ENCODE measurements at regions not wholly inside any gene's neighbourhood (a gene's known extent, or its start where the extent isn't known, plus 50 kb on each side); places are given as distances from the start of the nearest gene placed in this dataset.
A peak's percentile ranks its signal among the peaks of the same experiment; 100 is the strongest.

DNA sequence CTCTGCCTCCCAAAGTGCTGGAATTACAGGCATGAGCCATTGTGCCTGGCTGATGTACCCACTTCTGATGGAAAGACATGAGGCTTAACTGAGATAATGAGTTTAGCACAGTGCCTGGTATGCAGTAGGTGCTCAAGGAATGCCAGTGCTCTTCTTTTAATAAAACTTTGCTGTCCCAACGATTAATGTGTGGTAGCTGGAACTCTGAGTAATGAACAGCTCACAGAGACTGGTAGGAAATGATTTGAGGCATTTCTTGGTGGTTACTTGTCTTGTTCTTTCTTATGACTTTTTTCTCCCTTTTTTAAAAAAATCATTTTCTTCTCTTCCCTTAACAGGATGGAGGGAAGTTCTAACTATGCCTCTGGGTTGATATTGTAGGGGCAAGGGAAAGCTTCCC is 235.7 kb upstream of the PWP1 start:
- ATAC-seq (ENCODE audit: insufficient read depth, low FRiP score) (no peak), DNase-seq (no peak)
- no peak overlapping the region for H3K9ac ChIP-seq (ENCODE audit: insufficient read depth in 1 of 2, low read length in 2 of 2)
- no peak overlapping the region for H3K4me3 ChIP-seq
- peaks cover 0 to 4% (median 0%) of the 10 kb centered on the region in 5 donors for H3K4me1 ChIP-seq (ENCODE audit: control insufficient read depth in 5 of 5, insufficient read depth in 5 of 5, low read length in 5 of 5)
- H3K27ac ChIP-seq (ENCODE audit: low read depth in 1 of 2, low read length in 1 of 2) = no peak overlapping the region
- 66 to 75% methylated on average over 1 of the region's 1 CpG for WGBS, 2 donors
- H3K9me3 ChIP-seq (ENCODE audit: control insufficient read depth in 4 of 4, insufficient read depth in 3 of 4, low read length in 3 of 4) = peaks cover 0 to 3% (median under 1%) of the 10 kb centered on the region in 4 donors
- H3K27me3 ChIP-seq (ENCODE audit: control insufficient read depth in 3 of 3, insufficient read depth in 3 of 3, low read length in 2 of 3) = no peaks in the 10 kb centered on the region
- H3K36me3 ChIP-seq (ENCODE audit: control insufficient read depth in 4 of 4, insufficient read depth in 4 of 4, low read length in 4 of 4) = no peaks in the 10 kb centered on the region
- TF ChIP-seq, protein P1, sequence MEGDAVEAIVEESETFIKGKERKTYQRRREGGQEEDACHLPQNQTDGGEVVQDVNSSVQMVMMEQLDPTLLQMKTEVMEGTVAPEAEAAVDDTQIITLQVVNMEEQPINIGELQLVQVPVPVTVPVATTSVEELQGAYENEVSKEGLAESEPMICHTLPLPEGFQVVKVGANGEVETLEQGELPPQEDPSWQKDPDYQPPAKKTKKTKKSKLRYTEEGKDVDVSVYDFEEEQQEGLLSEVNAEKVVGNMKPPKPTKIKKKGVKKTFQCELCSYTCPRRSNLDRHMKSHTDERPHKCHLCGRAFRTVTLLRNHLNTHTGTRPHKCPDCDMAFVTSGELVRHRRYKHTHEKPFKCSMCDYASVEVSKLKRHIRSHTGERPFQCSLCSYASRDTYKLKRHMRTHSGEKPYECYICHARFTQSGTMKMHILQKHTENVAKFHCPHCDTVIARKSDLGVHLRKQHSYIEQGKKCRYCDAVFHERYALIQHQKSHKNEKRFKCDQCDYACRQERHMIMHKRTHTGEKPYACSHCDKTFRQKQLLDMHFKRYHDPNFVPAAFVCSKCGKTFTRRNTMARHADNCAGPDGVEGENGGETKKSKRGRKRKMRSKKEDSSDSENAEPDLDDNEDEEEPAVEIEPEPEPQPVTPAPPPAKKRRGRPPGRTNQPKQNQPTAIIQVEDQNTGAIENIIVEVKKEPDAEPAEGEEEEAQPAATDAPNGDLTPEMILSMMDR (IDR thresholded peaks at IDR 0.05; ENCODE audit: control extremely low read depth, extremely low read depth) = no peak

DNA sequence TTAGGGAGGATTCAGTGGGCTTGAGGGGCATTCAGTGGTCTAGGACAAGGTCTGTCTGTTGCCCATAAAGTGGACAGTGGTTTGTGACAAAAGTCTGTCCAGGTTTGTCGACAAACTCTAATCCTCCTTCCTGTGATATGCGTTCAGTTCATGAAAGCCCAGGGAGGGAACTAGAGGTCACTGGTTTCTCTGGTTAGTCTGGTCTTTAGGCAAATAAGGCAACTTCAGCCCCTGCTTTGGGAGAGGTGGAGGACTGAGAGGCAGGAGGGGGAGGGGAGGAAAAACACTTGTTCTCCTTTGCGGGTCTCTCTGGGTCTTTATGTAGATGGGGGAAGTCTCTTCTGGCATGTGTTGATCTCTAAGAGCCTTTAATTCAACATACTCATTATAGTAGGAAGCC is 235.1 kb upstream of the PWP1 start:
- Histone ChIP-seq H3K9ac (ENCODE audit: insufficient read depth in 1 of 2, low read length in 2 of 2) (no peak overlapping the region), H3K27me3 (ENCODE audit: control insufficient read depth in 3 of 3, insufficient read depth in 3 of 3, low read length in 2 of 3) (no peaks in the 10 kb centered on the region), H3K9me3 (ENCODE audit: control insufficient read depth in 4 of 4, insufficient read depth in 3 of 4, low read length in 3 of 4) (peaks cover 0 to 3% (median under 1%) of the 10 kb centered on the region in 4 donors), H3K4me1 (ENCODE audit: control insufficient read depth in 5 of 5, insufficient read depth in 5 of 5, low read length in 5 of 5) (peaks cover 0 to 4% (median 0%) of the 10 kb centered on the region in 5 donors), H3K27ac (ENCODE audit: low read depth in 1 of 2, low read length in 1 of 2) (no peak overlapping the region), H3K4me3 (no peak overlapping the region), H3K36me3 (ENCODE audit: control insufficient read depth in 4 of 4, insufficient read depth in 4 of 4, low read length in 4 of 4) (no peaks in the 10 kb centered on the region)
- TF ChIP-seq, protein P1 (IDR thresholded peaks at IDR 0.05; ENCODE audit: control extremely low read depth, extremely low read depth) = no peak
- 39 to 50% methylated on average over 3 of the region's 3 CpGs for WGBS, 2 donors
- DNase-seq = peak; percentile 24 to 64 (median 43)
- no peak for ATAC-seq (ENCODE audit: insufficient read depth, low FRiP score)

DNA sequence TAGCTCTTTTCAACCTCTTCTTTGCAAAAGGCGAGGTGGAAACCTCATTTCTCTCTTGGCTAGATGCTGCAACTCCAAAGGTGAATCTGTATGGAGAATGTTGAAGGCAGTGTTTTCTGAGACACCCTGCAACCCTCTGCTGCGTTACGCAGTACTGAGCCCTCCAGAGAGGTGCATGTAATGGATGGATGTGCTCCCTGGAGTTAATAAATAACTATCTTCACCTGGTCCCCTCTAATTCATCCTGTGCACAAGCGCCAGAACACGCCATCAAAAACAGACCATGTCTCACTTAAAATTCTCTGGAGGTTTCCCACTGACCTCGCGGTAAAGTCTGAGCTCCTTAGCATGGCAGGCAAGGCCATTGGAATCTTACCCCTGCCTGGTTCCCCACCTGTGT is 234.4 kb upstream of the PWP1 start:
- H3K36me3 ChIP-seq (ENCODE audit: control insufficient read depth in 4 of 4, insufficient read depth in 4 of 4, low read length in 4 of 4) = no peaks in the 10 kb centered on the region
- 77 to 84% methylated on average over 7 of the region's 7 CpGs for WGBS, 2 donors
- H3K27me3 ChIP-seq (ENCODE audit: control insufficient read depth in 3 of 3, insufficient read depth in 3 of 3, low read length in 2 of 3) = no peaks in the 10 kb centered on the region
- DNase-seq (no peak), ATAC-seq (ENCODE audit: insufficient read depth, low FRiP score) (no peak)
- H3K4me1 ChIP-seq (ENCODE audit: control insufficient read depth in 5 of 5, insufficient read depth in 5 of 5, low read length in 5 of 5) = peaks cover 0 to 4% (median 0%) of the 10 kb centered on the region in 5 donors
- H3K4me3 ChIP-seq = no peak overlapping the region
- no peak overlapping the region for H3K27ac ChIP-seq (ENCODE audit: low read depth in 1 of 2, low read length in 1 of 2)
- H3K9ac ChIP-seq (ENCODE audit: insufficient read depth in 1 of 2, low read length in 2 of 2) = no peak overlapping the region
- TF ChIP-seq, protein P1 (IDR thresholded peaks at IDR 0.05; ENCODE audit: control extremely low read depth, extremely low read depth) = no peak
- H3K9me3 ChIP-seq (ENCODE audit: control insufficient read depth in 4 of 4, insufficient read depth in 3 of 4, low read length in 3 of 4) = peaks cover 0 to 3% (median under 1%) of the 10 kb centered on the region in 4 donors

Data from lung (tissue), 11 donors.